Activated CD8-positive, alpha-beta memory T cell treated with anti-CD3 and anti-CD28 coated beads, Interleukin-2, amount 10 ng/mL, durations not matched to agents 7 days and 5 days (primary cell): ENCODE measurements at regions not wholly inside any gene's neighbourhood (a gene's known extent, or its start where the extent isn't known, plus 50 kb on each side); places are given as distances from the start of the nearest gene placed in this dataset.

ENCODE experiments used
- ATAC-seq: fragments of 150-1000 bp; cut with Tn5 transposase; one replicate; pipeline ENCODE4 v1.10.0; 2021; ENCODE audit warnings: moderate library complexity
- CTCF ChIA-PET: fragments of 350-600 bp; sonication (Branson Sonifier 250); formaldehyde crosslinking; loops from one replicate; lab custom pipeline; 2021; ENCODE audit warnings: antibody characterized with exemption; lab: Charles Lee
- DNase-seq: peaks from one replicate; pipeline ENCODE4 v3.0.0-alpha.2; 2020
- H3K27ac Mint-ChIP-seq: one replicate; pipeline ENCODE4 v1.8.0; 2021; ENCODE audit warnings: mild to moderate bottlenecking, mixed read lengths
- H3K27me3 Mint-ChIP-seq: one replicate; pipeline ENCODE4 v1.8.0; 2021; ENCODE audit warnings: mixed read lengths
- H3K36me3 Mint-ChIP-seq: one replicate; pipeline ENCODE4 v1.8.0; 2021; ENCODE audit warnings: mild to moderate bottlenecking, mixed read lengths
- H3K4me1 Mint-ChIP-seq: one replicate; pipeline ENCODE4 v1.8.0; 2021; ENCODE audit warnings: mixed read lengths
- H3K4me3 Mint-ChIP-seq: one replicate; pipeline ENCODE4 v1.8.0; 2021; ENCODE audit warnings: mild to moderate bottlenecking, moderate library complexity, mixed read lengths
- H3K9me3 Mint-ChIP-seq: one replicate; pipeline ENCODE4 v1.8.0; 2022; ENCODE audit warnings: low read depth, mixed read lengths

GRCh38 chr5:5584236-5584745 lies 161.8 kb downstream of the ICE1 start:
- DNase-seq (no peak), ATAC-seq (no peak)
- CTCF ChIA-PET, result interaction anchor here (1.4 kb wide), 1 partner anchor 9 kb away, joined by 3 read pairs; no protein-coding TSS in a partner anchor
- Mint-ChIP-seq H3K9me3 (no peaks in the 10 kb centered on the region), H3K27me3 (peaks cover 6% of the 10 kb centered on the region), H3K27ac (no peak overlapping the region), H3K36me3 (no peaks in the 10 kb centered on the region), H3K4me3 (no peak overlapping the region), H3K4me1 (no peaks in the 10 kb centered on the region)

- Mint-ChIP-seq H3K27ac (no peak overlapping the region), H3K4me3 (no peak overlapping the region), H3K27me3 (peaks cover 6% of the 10 kb centered on the region), H3K36me3 (no peaks in the 10 kb centered on the region), H3K4me1 (no peaks in the 10 kb centered on the region), H3K9me3 (no peaks in the 10 kb centered on the region)
- DNase-seq (no peak), ATAC-seq (no peak)
- CTCF ChIA-PET, result interaction anchor here (1.4 kb wide), 1 partner anchor 9 kb away, joined by 3 read pairs; no protein-coding TSS in a partner anchor
Measured at GRCh38 chr5:5583832-5584231, 161.4 kb downstream of the ICE1 start.

GRCh38 chr5:5583023-5583765 lies 160.7 kb downstream of the ICE1 start:
- Mint-ChIP-seq H3K4me3 (no peak overlapping the region), H3K27me3 (peaks cover 6% of the 10 kb centered on the region), H3K4me1 (no peaks in the 10 kb centered on the region), H3K9me3 (no peaks in the 10 kb centered on the region), H3K27ac (no peak overlapping the region), H3K36me3 (no peaks in the 10 kb centered on the region)
- CTCF ChIA-PET, result interaction anchor here (1.4 kb wide), 1 partner anchor 8 kb away, joined by 3 read pairs; no protein-coding TSS in a partner anchor
- ATAC-seq (no peak), DNase-seq (no peak)

GRCh38 chr5:5581080-5581479 lies 158.6 kb downstream of the ICE1 start:
- no peak overlapping the region for H3K27ac Mint-ChIP-seq
- CTCF ChIA-PET, result no interaction called here

GRCh38 chr5:5576744-5577143 lies 154.3 kb downstream of the ICE1 start:
- no peak for ATAC-seq
- peaks cover 6% of the 10 kb centered on the region for H3K27me3 Mint-ChIP-seq
- H3K36me3 Mint-ChIP-seq, result no peaks in the 10 kb centered on the region
- no peaks in the 10 kb centered on the region for H3K9me3 Mint-ChIP-seq
- H3K27ac Mint-ChIP-seq, result no peak overlapping the region
- H3K4me1 Mint-ChIP-seq, result no peaks in the 10 kb centered on the region
- no peak for DNase-seq
- CTCF ChIA-PET, result no interaction called here
- no peak overlapping the region for H3K4me3 Mint-ChIP-seq

More at GRCh38 chr5:5581080-5581479, 158.6 kb downstream of the ICE1 start:
- no peaks in the 10 kb centered on the region for H3K9me3 Mint-ChIP-seq
- H3K36me3 Mint-ChIP-seq, result no peaks in the 10 kb centered on the region
- peaks cover 6% of the 10 kb centered on the region for H3K27me3 Mint-ChIP-seq
- H3K4me1 Mint-ChIP-seq, result no peaks in the 10 kb centered on the region
- DNase-seq (no peak), ATAC-seq (no peak)
- no peak overlapping the region for H3K4me3 Mint-ChIP-seq

GRCh38 chr5:5575461-5575860 lies 153.0 kb downstream of the ICE1 start:
- H3K27me3 Mint-ChIP-seq, result peaks cover 4% of the 10 kb centered on the region
- H3K36me3 Mint-ChIP-seq, result no peaks in the 10 kb centered on the region
- H3K4me1 Mint-ChIP-seq, result no peaks in the 10 kb centered on the region
- no peak for ATAC-seq
- no peak overlapping the region for H3K27ac Mint-ChIP-seq
- H3K4me3 Mint-ChIP-seq, result no peak overlapping the region
- no peak for DNase-seq
- CTCF ChIA-PET, result interaction anchor here (1.4 kb wide), 1 partner anchor 9 kb away, joined by 3 read pairs; no protein-coding TSS in a partner anchor
- no peaks in the 10 kb centered on the region for H3K9me3 Mint-ChIP-seq

GRCh38 chr5:5573798-5574380 lies 151.4 kb downstream of the ICE1 start:
- Mint-ChIP-seq H3K4me3 (no peak overlapping the region), H3K27ac (no peak overlapping the region), H3K36me3 (no peaks in the 10 kb centered on the region), H3K27me3 (no peaks in the 10 kb centered on the region), H3K4me1 (no peaks in the 10 kb centered on the region), H3K9me3 (no peaks in the 10 kb centered on the region)
- no peak for DNase-seq
- no peak for ATAC-seq
- CTCF ChIA-PET, result no interaction called here

GRCh38 chr5:5572976-5573797 lies 150.7 kb downstream of the ICE1 start:
- Mint-ChIP-seq H3K27me3 (no peaks in the 10 kb centered on the region), H3K4me1 (no peaks in the 10 kb centered on the region), H3K27ac (no peak overlapping the region), H3K4me3 (no peak overlapping the region), H3K9me3 (no peaks in the 10 kb centered on the region), H3K36me3 (no peaks in the 10 kb centered on the region)
- DNase-seq, result no peak
- CTCF ChIA-PET, result no interaction called here
- ATAC-seq, result no peak

GRCh38 chr5:5572010-5572865 lies 149.8 kb downstream of the ICE1 start:
- ATAC-seq (no peak), DNase-seq (no peak)
- CTCF ChIA-PET, result no interaction called here
- Mint-ChIP-seq H3K4me3 (no peak overlapping the region), H3K4me1 (no peaks in the 10 kb centered on the region), H3K9me3 (no peaks in the 10 kb centered on the region), H3K27ac (no peak overlapping the region), H3K36me3 (no peaks in the 10 kb centered on the region), H3K27me3 (no peaks in the 10 kb centered on the region)

- Mint-ChIP-seq H3K36me3 (no peaks in the 10 kb centered on the region), H3K4me3 (no peak overlapping the region), H3K4me1 (no peaks in the 10 kb centered on the region), H3K9me3 (no peaks in the 10 kb centered on the region), H3K27ac (no peak overlapping the region), H3K27me3 (no peaks in the 10 kb centered on the region)
- CTCF ChIA-PET, result no interaction called here
- DNase-seq (no peak), ATAC-seq (no peak)
Measured at GRCh38 chr5:5570646-5571045, 148.2 kb downstream of the ICE1 start.

- Mint-ChIP-seq H3K4me3 (no peak overlapping the region), H3K27ac (no peak overlapping the region), H3K4me1 (no peaks in the 10 kb centered on the region), H3K27me3 (no peaks in the 10 kb centered on the region), H3K9me3 (no peaks in the 10 kb centered on the region), H3K36me3 (no peaks in the 10 kb centered on the region)
- DNase-seq (no peak), ATAC-seq (no peak)
- CTCF ChIA-PET, result no interaction called here
Measured at GRCh38 chr5:5564898-5565297, 142.4 kb downstream of the ICE1 start.

- H3K27me3 Mint-ChIP-seq, result no peaks in the 10 kb centered on the region
- DNase-seq (no peak), ATAC-seq (no peak)
- CTCF ChIA-PET, result no interaction called here
- no peak overlapping the region for H3K27ac Mint-ChIP-seq
- H3K9me3 Mint-ChIP-seq, result no peaks in the 10 kb centered on the region
- no peaks in the 10 kb centered on the region for H3K36me3 Mint-ChIP-seq
- H3K4me1 Mint-ChIP-seq, result no peaks in the 10 kb centered on the region
- no peak overlapping the region for H3K4me3 Mint-ChIP-seq
Measured at GRCh38 chr5:5560016-5560415, 137.5 kb downstream of the ICE1 start.
